Brain microvascular endothelial cell (primary cell): ENCODE measurements at regions not wholly inside any gene's neighbourhood (a gene's known extent, or its start where the extent isn't known, plus 50 kb on each side); places are given as distances from the start of the nearest gene placed in this dataset.

Source experiments
- DNase-seq: peaks from one replicate; pipeline ENCODE4 v3.0.0-alpha.2; 2020
- H3K27ac ChIP-seq: fragments of 250-450 bp; sonication (Bioruptor Pico); 2 replicates; pipeline ENCODE4 v1.5.1; 2020; ENCODE audit warnings: mild to moderate bottlenecking, moderate library complexity
- H3K27me3 ChIP-seq: fragments of 250-450 bp; sonication (Bioruptor Pico); replicated peaks from 2 replicates; pipeline ENCODE4 v1.5.1; 2020; ENCODE audit warnings: mild to moderate bottlenecking
- H3K36me3 ChIP-seq: fragments of 250-450 bp; sonication (Bioruptor Pico); replicated peaks from 2 replicates; pipeline ENCODE4 v1.5.1; 2020; ENCODE audit warnings: mild to moderate bottlenecking
- H3K4me3 ChIP-seq: 2 replicates; pipeline ENCODE4 v1.5.1; 2011; ENCODE audit warnings: low read depth, mild to moderate bottlenecking, control low read depth, low read length, moderate library complexity
- CTCF ChIP-seq: IDR thresholded peaks from 2 replicates; pipeline ENCODE4 v1.5.1; 2011; ENCODE audit warnings: low read depth, mild to moderate bottlenecking, moderate library complexity, low read length, control low read depth, inconsistent platforms; ENCODE audit errors: missing control alignments
- in situ Hi-C: cut with HindIII; loops from 2 replicates; pipeline ENCODE4 v1.10.0; 2017; ENCODE audit warnings: low sequenced_read_pairs, low pct_ligation_motif_present

- Histone ChIP-seq H3K27me3 (no peaks in the 10 kb centered on the region), H3K4me3 (no peak overlapping the region), H3K27ac (no peak overlapping the region), H3K36me3 (no peaks in the 10 kb centered on the region)
- in situ Hi-C loops = no loop called here
- no peak for TF ChIP-seq CTCF
- DNase-seq = no peak
Measured at GRCh38 chr10:77707570-77707969, 70.0 kb upstream of the KCNMA1 start.

- no peaks in the 10 kb centered on the region for H3K36me3 ChIP-seq
- no peak overlapping the region for H3K4me3 ChIP-seq
- TF ChIP-seq CTCF = no peak
- in situ Hi-C loops = no loop called here
- no peaks in the 10 kb centered on the region for H3K27me3 ChIP-seq
- peak; percentile 93 for DNase-seq
- no peak overlapping the region for H3K27ac ChIP-seq
Measured at GRCh38 chr10:77702166-77702565, 64.6 kb upstream of the KCNMA1 start.

- no peaks in the 10 kb centered on the region for H3K27me3 ChIP-seq
- H3K4me3 ChIP-seq = no peak overlapping the region
- H3K36me3 ChIP-seq = no peaks in the 10 kb centered on the region
- DNase-seq = no peak
- TF ChIP-seq CTCF = no peak
- H3K27ac ChIP-seq = no peak overlapping the region
- in situ Hi-C loops = no loop called here
Measured at GRCh38 chr10:77700086-77700485, 62.5 kb upstream of the KCNMA1 start.

- DNase-seq = no peak
- no peak for TF ChIP-seq CTCF
- H3K36me3 ChIP-seq = no peaks in the 10 kb centered on the region
- no peak overlapping the region for H3K27ac ChIP-seq
- in situ Hi-C loops = no loop called here
- no peaks in the 10 kb centered on the region for H3K27me3 ChIP-seq
- no peak overlapping the region for H3K4me3 ChIP-seq
Measured at GRCh38 chr10:77699080-77699645, 61.6 kb upstream of the KCNMA1 start.

GRCh38 chr10:77698267-77698931 is 60.8 kb upstream of the KCNMA1 start:
- Histone ChIP-seq H3K36me3 (no peaks in the 10 kb centered on the region), H3K27ac (no peak overlapping the region), H3K27me3 (no peaks in the 10 kb centered on the region), H3K4me3 (no peak overlapping the region)
- in situ Hi-C loops = no loop called here
- DNase-seq = no peak
- no peak for TF ChIP-seq CTCF

GRCh38 chr10:77696584-77696983 is 59.0 kb upstream of the KCNMA1 start:
- in situ Hi-C loops = no loop called here
- Histone ChIP-seq H3K4me3 (no peak overlapping the region), H3K27me3 (no peaks in the 10 kb centered on the region), H3K36me3 (no peaks in the 10 kb centered on the region), H3K27ac (no peak overlapping the region)
- DNase-seq = no peak
- no peak for TF ChIP-seq CTCF
